ENCODE measurements at regions not wholly inside any gene's neighbourhood (a gene's known extent, or its start where the extent isn't known, plus 50 kb on each side); places are given as distances from the start of the nearest gene placed in this dataset.

DNA sequence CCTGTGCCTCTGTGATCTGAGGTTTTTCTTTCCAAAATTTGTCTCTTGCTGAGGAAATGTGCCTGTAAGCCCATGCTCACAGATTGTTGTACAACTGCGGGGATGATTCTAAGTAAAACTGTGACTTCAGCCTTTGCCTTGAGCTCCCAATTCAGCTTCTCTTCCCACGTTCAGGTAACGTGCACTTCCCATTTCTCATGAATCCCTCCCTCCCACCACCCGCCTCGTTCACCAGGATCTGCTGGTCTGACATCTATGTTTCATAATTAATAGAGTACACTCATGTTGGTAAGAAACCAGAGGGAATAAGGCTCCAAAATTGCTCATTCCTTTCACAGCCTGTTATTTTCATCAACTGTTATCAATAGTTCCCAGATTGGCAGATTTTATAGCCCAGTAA is 332.6 kb upstream of the TPK1 start:
- H3K27ac ChIP-seq (ENCODE audit: low read length in 2 of 2), result no peak overlapping the region
- Mint-ChIP-seq H3K27me3 (no peaks in the 10 kb centered on the region), H3K4me1 (no peaks in the 10 kb centered on the region), H3K9me3 (ENCODE audit: insufficient read depth) (no peaks in the 10 kb centered on the region), H3K4me3 (no peak overlapping the region), H3K27ac (no peak overlapping the region)
- H3K9me3 ChIP-seq (ENCODE audit: control extremely low read depth in 1 of 3, control insufficient read depth in 2 of 3, insufficient read depth in 1 of 3, low read length in 2 of 3), result no peaks in the 10 kb centered on the region
- H4K20me1 ChIP-seq (ENCODE audit: control insufficient read depth, insufficient read depth, low read length, poor library complexity, severe bottlenecking), result no peaks in the 10 kb centered on the region
- no peak overlapping the region for H3K4me2 ChIP-seq (replicated peaks; ENCODE audit: low read depth, low read length, poor library complexity, severe bottlenecking)
- ChIA-PET POLR2A (no interaction called here), CTCF (no interaction called here)
- intact Hi-C loops (cut with micrococcal nuclease), result no loop called here
- TF ChIP-seq CTCF (IDR thresholded peaks at IDR 0.05) (no peak), EZH2 (IDR thresholded peaks at IDR 0.05; ENCODE audit: borderline replicate concordance, insufficient read depth, low read depth, low read length, poor library complexity, severe bottlenecking) (no peak)
- ATAC-seq (ENCODE audit: low read depth), result no peak
- no peak overlapping the region for H3K9ac ChIP-seq (ENCODE audit: low read length)
- WGBS (ENCODE audit: insufficient coverage), result 100% methylated on average over 1 of the region's 5 CpGs
- H3K36me3 ChIP-seq (replicated peaks in 1 of 2; ENCODE audit: control extremely low read depth in 1 of 2, control insufficient read depth in 1 of 2, extremely low read depth in 1 of 2, insufficient read depth in 2 of 2, low read length in 1 of 2), result no peaks in the 10 kb centered on the region
- no peak overlapping the region for H3K4me3 ChIP-seq (ENCODE audit: control extremely low read depth in 1 of 5, extremely low read depth in 1 of 5, insufficient read depth in 1 of 5, low read depth in 2 of 5, low read length in 4 of 5)
- no peak for DNase-seq
- no peaks in the 10 kb centered on the region for H3K27me3 ChIP-seq (replicated peaks in 1 of 4; ENCODE audit: control extremely low read depth in 1 of 4, control insufficient read depth in 3 of 4, insufficient read depth in 4 of 4, low read length in 3 of 4)
- no peaks in the 10 kb centered on the region for H3K79me2 ChIP-seq (ENCODE audit: control insufficient read depth, insufficient read depth, low read length)
- H2AFZ ChIP-seq (ENCODE audit: insufficient read depth, low read depth, low read length, poor library complexity, severe bottlenecking), result no peak overlapping the region
- H3K4me1 ChIP-seq (ENCODE audit: control insufficient read depth in 2 of 2, insufficient read depth in 2 of 2, low read length in 2 of 2), result no peaks in the 10 kb centered on the region

DNA sequence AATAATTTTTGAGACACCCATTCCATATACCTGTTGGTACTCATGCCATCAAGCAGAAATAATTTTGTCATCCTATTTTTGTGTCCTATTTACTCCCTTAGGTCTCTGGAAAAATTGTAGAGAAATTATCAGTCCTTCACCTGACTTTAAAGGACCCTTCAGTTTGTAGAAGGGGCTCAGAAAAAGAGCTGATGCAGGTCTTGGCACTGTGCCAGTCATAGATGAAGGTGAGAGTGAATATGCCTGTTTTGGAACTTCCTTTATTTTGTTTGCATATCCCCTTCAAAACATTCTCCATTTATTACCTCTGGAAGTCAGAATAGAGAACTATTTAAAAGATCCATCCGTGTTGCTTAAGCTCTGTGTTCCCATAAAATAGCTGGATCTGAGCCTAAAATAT is 321.0 kb upstream of the TPK1 start:
- H3K9me3 Mint-ChIP-seq (ENCODE audit: insufficient read depth), result no peaks in the 10 kb centered on the region
- CTCF ChIA-PET, result no interaction called here
- H3K79me2 ChIP-seq (ENCODE audit: control insufficient read depth, insufficient read depth, low read length), result no peaks in the 10 kb centered on the region
- no peak for ATAC-seq (ENCODE audit: low read depth)
- H3K9me3 ChIP-seq (ENCODE audit: control extremely low read depth in 1 of 3, control insufficient read depth in 2 of 3, insufficient read depth in 1 of 3, low read length in 2 of 3), result no peaks in the 10 kb centered on the region
- intact Hi-C loops (cut with micrococcal nuclease), result no loop called here
- H2AFZ ChIP-seq (ENCODE audit: insufficient read depth, low read depth, low read length, poor library complexity, severe bottlenecking), result no peak overlapping the region
- H3K4me1 Mint-ChIP-seq, result no peaks in the 10 kb centered on the region
- H3K4me2 ChIP-seq (replicated peaks; ENCODE audit: low read depth, low read length, poor library complexity, severe bottlenecking), result no peak overlapping the region
- POLR2A ChIA-PET, result no interaction called here
- H4K20me1 ChIP-seq (ENCODE audit: control insufficient read depth, insufficient read depth, low read length, poor library complexity, severe bottlenecking), result no peaks in the 10 kb centered on the region
- H3K4me3 ChIP-seq (ENCODE audit: control extremely low read depth in 1 of 5, extremely low read depth in 1 of 5, insufficient read depth in 1 of 5, low read depth in 2 of 5, low read length in 4 of 5), result no peak overlapping the region
- no peak for DNase-seq
- no peaks in the 10 kb centered on the region for H3K27me3 ChIP-seq (replicated peaks in 1 of 4; ENCODE audit: control extremely low read depth in 1 of 4, control insufficient read depth in 3 of 4, insufficient read depth in 4 of 4, low read length in 3 of 4)
- H3K36me3 ChIP-seq (replicated peaks in 1 of 2; ENCODE audit: control extremely low read depth in 1 of 2, control insufficient read depth in 1 of 2, extremely low read depth in 1 of 2, insufficient read depth in 2 of 2, low read length in 1 of 2), result no peaks in the 10 kb centered on the region
- no peak overlapping the region for H3K27ac ChIP-seq (ENCODE audit: low read length in 2 of 2)
- TF ChIP-seq EZH2 (IDR thresholded peaks at IDR 0.05; ENCODE audit: borderline replicate concordance, insufficient read depth, low read depth, low read length, poor library complexity, severe bottlenecking) (no peak), CTCF (IDR thresholded peaks at IDR 0.05) (no peak)
- no peak overlapping the region for H3K4me3 Mint-ChIP-seq
- H3K9ac ChIP-seq (ENCODE audit: low read length), result no peak overlapping the region
- H3K27ac Mint-ChIP-seq, result no peak overlapping the region
- no CpG with 5 or more reads among the region's 1 CpG for WGBS (ENCODE audit: insufficient coverage)
- H3K27me3 Mint-ChIP-seq, result no peaks in the 10 kb centered on the region
- no peaks in the 10 kb centered on the region for H3K4me1 ChIP-seq (ENCODE audit: control insufficient read depth in 2 of 2, insufficient read depth in 2 of 2, low read length in 2 of 2)
